Glutamatergic neuron (in vitro differentiated cells): ENCODE measurements at regions not wholly inside any gene's neighbourhood (a gene's known extent, or its start where the extent isn't known, plus 50 kb on each side); places are given as distances from the start of the nearest gene placed in this dataset.
"Not testable (repeated sequence)": the region's sequence is repeated elsewhere in the genome, so short reads cannot be mapped to it uniquely, and the experiment has no call there.

Experiments
- DNase-seq: peaks from one replicate; pipeline ENCODE4 v3.0.0; 2022
- H3K27ac Mint-ChIP-seq: one replicate; pipeline ENCODE4 v1.8.0; 2020; ENCODE audit warnings: mild to moderate bottlenecking, mixed read lengths, inconsistent platforms; ENCODE audit not compliant: unreplicated experiment
- H3K27me3 Mint-ChIP-seq: one replicate; pipeline ENCODE4 v1.8.0; 2020; ENCODE audit warnings: mild to moderate bottlenecking, moderate library complexity, mixed read lengths, inconsistent platforms; ENCODE audit not compliant: unreplicated experiment
- H3K36me3 Mint-ChIP-seq: one replicate; pipeline ENCODE4 v1.8.0; 2020; ENCODE audit warnings: mild to moderate bottlenecking, mixed read lengths, inconsistent platforms; ENCODE audit not compliant: unreplicated experiment
- H3K4me1 Mint-ChIP-seq: one replicate; pipeline ENCODE4 v1.8.0; 2020; ENCODE audit warnings: mild to moderate bottlenecking, low read depth, mixed read lengths, inconsistent platforms; ENCODE audit not compliant: unreplicated experiment
- H3K4me3 Mint-ChIP-seq: one replicate; pipeline ENCODE4 v1.8.0; 2020; ENCODE audit warnings: mild to moderate bottlenecking, mixed read lengths, inconsistent platforms; ENCODE audit not compliant: unreplicated experiment
- H3K9me3 Mint-ChIP-seq: one replicate; pipeline ENCODE4 v1.8.0; 2020; ENCODE audit warnings: mild to moderate bottlenecking, moderate library complexity, mixed read lengths, inconsistent platforms; ENCODE audit not compliant: unreplicated experiment
- TF ChIP-seq, protein P1 (sequence below): fragments of 200-600 bp; sonication (generic); IDR thresholded peaks from one replicate; pipeline ENCODE4 v1.5.0; 2021; ENCODE audit not compliant: partially characterized antibody, unreplicated experiment

DNA sequence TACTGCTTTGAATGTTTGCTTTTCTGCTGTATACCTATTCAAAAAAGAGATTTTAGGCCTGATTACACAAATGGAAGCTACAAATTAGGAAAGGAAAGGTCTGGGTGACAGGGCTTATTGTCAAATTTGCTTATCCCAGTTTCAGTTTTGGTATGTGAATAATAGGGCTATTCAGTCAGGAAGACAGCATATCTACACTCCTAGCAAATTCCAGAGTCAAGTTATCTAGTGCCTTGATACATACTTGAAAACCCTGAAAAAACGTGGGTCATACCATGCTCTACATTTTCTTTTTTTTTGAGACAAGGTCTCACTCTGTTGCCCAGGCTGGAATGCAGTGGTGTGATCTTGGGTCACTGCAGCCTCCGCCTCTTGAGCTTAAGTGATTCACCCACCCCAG lies 59.2 kb upstream of the CCDC180 start:
- H3K4me1 Mint-ChIP-seq, H3K9me3 Mint-ChIP-seq, H3K4me3 Mint-ChIP-seq, DNase-seq, H3K36me3 Mint-ChIP-seq, H3K27ac Mint-ChIP-seq, H3K27me3 Mint-ChIP-seq: not testable (repeated sequence)

DNA sequence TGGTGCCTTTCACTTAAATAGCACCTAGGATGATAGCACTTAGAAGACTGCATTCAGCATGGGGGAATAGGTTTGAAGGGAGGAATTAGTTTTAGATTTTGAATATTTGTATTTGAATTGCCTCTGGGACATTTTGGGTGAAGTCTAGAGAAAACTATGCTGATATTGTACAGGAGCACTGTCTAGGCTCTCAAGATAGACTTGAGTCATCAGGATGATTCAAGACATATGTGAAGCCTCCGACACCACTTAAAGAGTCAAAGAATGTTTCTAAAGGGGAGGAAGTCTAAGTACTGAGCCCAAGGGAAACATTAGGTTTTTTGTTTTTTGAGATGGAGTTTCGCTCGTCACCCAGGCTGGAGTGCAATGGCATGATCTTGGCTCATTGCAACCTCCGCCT lies 63.9 kb upstream of the CCDC180 start:
- TF ChIP-seq, protein P1, sequence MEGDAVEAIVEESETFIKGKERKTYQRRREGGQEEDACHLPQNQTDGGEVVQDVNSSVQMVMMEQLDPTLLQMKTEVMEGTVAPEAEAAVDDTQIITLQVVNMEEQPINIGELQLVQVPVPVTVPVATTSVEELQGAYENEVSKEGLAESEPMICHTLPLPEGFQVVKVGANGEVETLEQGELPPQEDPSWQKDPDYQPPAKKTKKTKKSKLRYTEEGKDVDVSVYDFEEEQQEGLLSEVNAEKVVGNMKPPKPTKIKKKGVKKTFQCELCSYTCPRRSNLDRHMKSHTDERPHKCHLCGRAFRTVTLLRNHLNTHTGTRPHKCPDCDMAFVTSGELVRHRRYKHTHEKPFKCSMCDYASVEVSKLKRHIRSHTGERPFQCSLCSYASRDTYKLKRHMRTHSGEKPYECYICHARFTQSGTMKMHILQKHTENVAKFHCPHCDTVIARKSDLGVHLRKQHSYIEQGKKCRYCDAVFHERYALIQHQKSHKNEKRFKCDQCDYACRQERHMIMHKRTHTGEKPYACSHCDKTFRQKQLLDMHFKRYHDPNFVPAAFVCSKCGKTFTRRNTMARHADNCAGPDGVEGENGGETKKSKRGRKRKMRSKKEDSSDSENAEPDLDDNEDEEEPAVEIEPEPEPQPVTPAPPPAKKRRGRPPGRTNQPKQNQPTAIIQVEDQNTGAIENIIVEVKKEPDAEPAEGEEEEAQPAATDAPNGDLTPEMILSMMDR: no peak
- DNase-seq: no peak
- H3K9me3 Mint-ChIP-seq: peaks cover 2% of the 10 kb centered on the region
- peaks cover 1% of the 10 kb centered on the region for H3K27me3 Mint-ChIP-seq
- H3K4me3 Mint-ChIP-seq: no peak overlapping the region
- no peak overlapping the region for H3K27ac Mint-ChIP-seq
- H3K4me1 Mint-ChIP-seq: no peaks in the 10 kb centered on the region
- no peaks in the 10 kb centered on the region for H3K36me3 Mint-ChIP-seq

DNA sequence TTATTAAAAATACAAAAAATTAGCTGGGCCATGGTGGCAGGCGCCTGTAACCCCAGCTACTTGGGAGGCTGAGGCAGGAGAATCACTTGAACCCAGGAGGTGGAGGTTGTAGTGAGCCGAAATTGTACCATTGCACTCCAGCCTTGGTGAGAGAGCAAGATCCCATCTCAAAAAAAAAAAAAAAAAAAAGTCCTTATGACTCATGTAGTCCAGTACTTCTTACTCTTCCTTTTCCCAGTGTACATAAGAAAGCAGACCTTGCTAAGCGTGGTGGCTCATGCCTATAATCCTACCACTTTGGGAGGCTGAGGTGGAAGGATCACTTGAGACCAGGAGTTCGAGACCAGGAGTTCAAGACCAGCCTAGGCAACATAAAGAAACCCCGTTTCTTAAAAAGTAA lies 66.0 kb upstream of the CCDC180 start:
- not testable (repeated sequence) for H3K36me3 Mint-ChIP-seq, H3K4me1 Mint-ChIP-seq, H3K27ac Mint-ChIP-seq, H3K9me3 Mint-ChIP-seq, H3K27me3 Mint-ChIP-seq, H3K4me3 Mint-ChIP-seq, DNase-seq

DNA sequence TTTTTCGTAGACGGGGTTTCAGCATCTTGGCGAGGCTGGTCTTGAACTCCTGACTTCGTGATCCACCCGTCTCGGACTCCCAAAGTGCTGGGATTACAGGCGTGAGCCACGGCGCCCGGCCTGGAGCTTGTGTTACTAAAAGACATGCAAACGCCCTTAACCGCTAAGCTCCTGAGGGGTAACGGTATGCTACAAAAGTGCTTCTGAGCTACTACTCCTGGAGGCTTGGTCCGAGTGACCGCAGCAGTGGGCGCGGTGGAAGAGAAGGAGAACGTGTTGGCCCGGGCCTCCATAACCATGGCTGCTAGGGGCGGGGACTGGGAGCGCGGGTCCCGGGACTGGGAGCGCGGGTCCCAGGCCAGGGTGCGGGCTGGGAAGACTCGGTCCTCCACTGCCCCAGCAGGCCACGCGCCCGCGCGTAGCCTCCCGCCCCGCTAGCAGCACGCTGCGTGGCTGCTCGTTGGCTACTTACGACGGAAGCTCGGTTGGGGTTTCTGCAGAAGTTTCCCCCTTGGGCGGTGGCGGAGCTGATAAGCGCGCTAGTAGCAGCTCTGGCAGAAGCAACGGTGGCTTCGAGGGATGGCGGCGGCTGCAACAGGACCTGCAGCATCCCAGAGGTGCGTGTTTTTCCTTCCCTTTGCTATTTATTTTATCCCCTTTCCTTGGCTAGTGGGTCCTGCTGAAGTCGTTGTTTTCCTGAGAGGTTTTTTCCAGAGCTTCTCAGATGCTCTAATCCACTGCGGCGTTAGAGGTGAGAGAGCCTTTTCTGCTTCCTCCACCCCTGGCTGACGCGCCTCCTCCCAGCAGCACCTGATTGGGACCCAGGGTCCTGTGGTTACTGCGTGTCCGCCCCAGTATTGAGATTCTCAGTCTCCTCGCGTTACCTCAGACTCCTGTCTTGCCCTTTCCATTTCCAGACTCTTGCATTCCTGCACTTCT lies 69.2 kb upstream of the CCDC180 start:
- Mint-ChIP-seq H3K27ac (peak overlapping the region; percentile 93), H3K4me1 (no peaks in the 10 kb centered on the region), H3K27me3 (peaks cover 6% of the 10 kb centered on the region), H3K36me3 (no peaks in the 10 kb centered on the region), H3K4me3 (peak overlapping the region; percentile 93), H3K9me3 (peaks cover 13% of the 10 kb centered on the region)
- TF ChIP-seq, protein P1: no peak
- DNase-seq: peak; percentile 84

DNA sequence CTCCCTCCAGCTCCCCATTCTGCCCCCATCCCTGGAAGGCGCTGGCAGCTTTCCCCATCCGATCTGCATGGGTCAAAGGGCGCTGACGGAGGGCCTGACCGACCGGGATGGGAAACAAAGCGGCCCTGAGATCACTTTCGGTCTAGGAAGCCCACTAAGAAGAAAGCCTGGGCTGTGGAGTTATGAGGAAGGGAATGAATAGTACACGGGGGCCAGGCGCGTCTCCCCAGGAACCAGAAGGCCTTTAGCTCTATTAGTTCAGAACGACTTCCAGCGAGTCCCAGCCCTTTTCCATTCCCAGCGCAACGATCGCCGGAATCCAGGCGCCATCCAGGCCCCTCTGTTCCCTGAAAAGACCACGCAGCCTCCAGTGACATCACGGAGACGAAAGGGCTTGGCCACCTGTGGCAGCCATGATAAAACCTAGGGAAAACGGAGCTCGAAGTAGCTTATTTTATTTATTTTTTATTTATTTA lies 70.1 kb upstream of the CCDC180 start:
- H3K9me3 Mint-ChIP-seq: peaks cover 14% of the 10 kb centered on the region
- H3K4me3 Mint-ChIP-seq: peak overlapping the region; percentile 93
- TF ChIP-seq, protein P1: no peak
- peak; percentile 31 for DNase-seq
- peak overlapping the region; percentile 93 for H3K27ac Mint-ChIP-seq
- no peaks in the 10 kb centered on the region for H3K36me3 Mint-ChIP-seq
- peaks cover 6% of the 10 kb centered on the region for H3K27me3 Mint-ChIP-seq
- no peaks in the 10 kb centered on the region for H3K4me1 Mint-ChIP-seq

DNA sequence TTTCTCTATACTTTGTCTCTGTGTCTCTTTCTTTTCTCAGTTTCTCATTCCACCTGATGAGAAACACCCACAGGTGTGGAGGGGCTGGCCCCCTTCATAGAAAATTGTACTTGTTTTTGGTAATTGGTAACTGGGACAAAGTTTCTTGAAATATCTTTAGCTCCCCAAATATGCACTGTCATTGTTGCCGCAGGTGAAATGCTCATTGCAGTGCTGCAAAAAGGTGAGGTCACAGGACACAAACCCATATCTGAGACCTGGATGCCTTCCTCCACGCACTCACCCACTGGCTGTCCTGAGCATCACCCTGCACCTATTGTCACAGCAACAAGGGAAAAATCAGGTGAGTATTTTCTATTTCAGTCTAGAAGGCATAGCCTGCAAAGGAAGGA lies 74.5 kb upstream of the CCDC180 start:
- H3K27ac Mint-ChIP-seq, H3K4me1 Mint-ChIP-seq, H3K4me3 Mint-ChIP-seq, H3K36me3 Mint-ChIP-seq, H3K27me3 Mint-ChIP-seq, DNase-seq: not testable (repeated sequence)
- H3K9me3 Mint-ChIP-seq: peaks cover 12% of the 10 kb centered on the region

DNA sequence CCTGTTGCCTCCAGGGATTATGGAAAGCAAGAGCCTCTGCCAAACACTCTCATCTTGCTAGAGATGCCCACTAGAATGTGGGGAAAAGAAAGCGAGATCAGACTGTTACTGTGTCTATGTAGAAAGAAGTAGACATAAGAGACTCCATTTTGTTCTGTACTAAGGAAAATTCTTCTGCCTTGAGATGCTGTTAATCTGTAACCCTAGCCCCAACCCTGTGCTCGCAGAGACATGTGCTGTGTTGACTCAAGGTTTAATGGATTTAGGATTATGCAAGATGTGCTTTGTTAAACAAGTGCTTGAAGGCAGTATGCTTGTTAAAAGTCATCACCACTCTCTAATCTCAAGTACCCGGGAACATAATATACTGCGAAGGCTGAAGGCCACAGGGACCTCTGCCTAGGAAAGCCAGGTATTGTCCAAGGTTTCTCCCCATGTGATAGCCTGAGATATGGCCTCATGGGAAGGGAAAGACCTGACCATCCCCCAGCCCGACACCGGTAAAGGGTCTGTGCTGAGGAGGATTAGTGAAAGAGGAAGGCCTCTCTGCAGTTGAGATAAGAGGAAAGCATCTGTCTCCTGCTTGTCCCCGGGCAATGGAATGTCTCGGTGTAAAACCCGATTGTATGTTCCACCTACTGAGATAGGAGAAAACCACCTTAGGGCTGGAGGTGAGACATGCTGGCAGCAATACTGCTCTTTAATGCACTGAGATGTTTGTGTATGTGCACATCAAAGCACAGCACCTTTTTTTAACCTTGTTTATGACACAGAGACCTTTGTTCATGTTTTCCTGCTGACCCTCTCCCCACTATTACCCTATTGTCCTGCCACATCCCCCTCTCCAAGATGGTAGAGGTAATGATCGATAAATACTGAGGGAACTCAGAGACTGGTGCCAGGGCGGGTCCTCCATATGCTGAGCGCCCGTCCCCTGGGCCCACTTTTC lies 75.1 kb upstream of the CCDC180 start:
- not testable (repeated sequence) for H3K4me3 Mint-ChIP-seq, H3K36me3 Mint-ChIP-seq, H3K4me1 Mint-ChIP-seq, H3K9me3 Mint-ChIP-seq, H3K27ac Mint-ChIP-seq, DNase-seq, H3K27me3 Mint-ChIP-seq

DNA sequence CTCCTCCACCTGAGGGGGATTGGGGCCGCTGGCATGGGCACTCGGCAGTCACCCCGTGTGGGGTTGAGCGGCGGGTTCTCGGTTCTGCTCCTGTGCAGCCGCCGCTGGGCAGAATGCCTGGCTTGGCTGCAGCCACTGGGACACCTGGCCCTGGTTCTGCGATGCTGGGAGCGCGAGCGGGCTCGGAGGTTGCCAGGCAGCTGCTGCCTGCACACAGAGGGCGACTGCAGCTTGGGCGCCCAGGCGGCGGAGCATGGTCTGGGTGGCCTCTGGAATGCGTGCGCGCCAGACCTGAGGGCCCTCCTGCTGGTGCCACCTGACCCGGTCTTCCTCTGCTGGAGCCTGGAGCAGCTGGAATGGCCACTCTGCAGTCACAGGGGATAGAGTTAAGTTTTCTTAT lies 85.1 kb upstream of the CCDC180 start:
- peaks cover 16% of the 10 kb centered on the region for H3K27me3 Mint-ChIP-seq
- not testable (repeated sequence) for H3K9me3 Mint-ChIP-seq, H3K4me1 Mint-ChIP-seq, H3K36me3 Mint-ChIP-seq, H3K27ac Mint-ChIP-seq
- peak overlapping the region; percentile 69 for H3K4me3 Mint-ChIP-seq
- DNase-seq: peak; percentile 45
